ENCODE measurements at regions not wholly inside any gene's neighbourhood (a gene's known extent, or its start where the extent isn't known, plus 50 kb on each side); places are given as distances from the start of the nearest gene placed in this dataset.

GRCh38 chr16:64513871-64514270 is 608.0 kb downstream of the CDH11 start:
- H3K4me2 ChIP-seq (ENCODE audit: insufficient read depth, insufficient read length, low read length): no peak overlapping the region
- no peak overlapping the region for H2BK15ac ChIP-seq (ENCODE audit: low read depth, low read length)
- H3K4ac ChIP-seq (ENCODE audit: low read depth, low read length): no peak overlapping the region
- no peaks in the 10 kb centered on the region for H3K79me1 ChIP-seq (ENCODE audit: insufficient read depth, low read depth, low read length, poor library complexity, severe bottlenecking)
- H3K56ac ChIP-seq (ENCODE audit: insufficient read length, low read depth, low read length): no peak overlapping the region
- peaks cover 2 to 4% of the 10 kb centered on the region in 2 experiments; a peak in 3 of 5 replicates for H3K9me3 Mint-ChIP-seq
- H4K5ac ChIP-seq (ENCODE audit: insufficient read length, low read depth, low read length): no peak overlapping the region
- no peaks in the 10 kb centered on the region for H3K4me1 ChIP-seq (ENCODE audit: insufficient read depth, low read length)
- no peaks in the 10 kb centered on the region for H3K23me2 ChIP-seq (ENCODE audit: insufficient read length, low read depth, low read length, poor library complexity, severe bottlenecking)
- no peak overlapping the region for H3K4me3 Mint-ChIP-seq
- no peak overlapping the region for H4K91ac ChIP-seq (ENCODE audit: insufficient read length, low read depth, low read length)
- H3K27ac Mint-ChIP-seq: no peak overlapping the region
- no peaks in the 10 kb centered on the region for H3K4me1 Mint-ChIP-seq
- H2AK5ac ChIP-seq (ENCODE audit: insufficient read length, low read length): no peak overlapping the region
- no peak overlapping the region for H2BK12ac ChIP-seq (ENCODE audit: insufficient read length, low read depth, low read length)
- H4K8ac ChIP-seq (replicated peaks; ENCODE audit: insufficient read length, low read depth, low read length): no peak overlapping the region
- no peak overlapping the region for H3T11ph ChIP-seq (ENCODE audit: low read length)
- no peak overlapping the region for H2BK5ac ChIP-seq (ENCODE audit: insufficient read length, low read length)
- H3K27me3 Mint-ChIP-seq (ENCODE audit: low read depth): no peaks in the 10 kb centered on the region
- no peak overlapping the region for H2BK120ac ChIP-seq (ENCODE audit: low read depth, low read length, poor library complexity, severe bottlenecking)
- H3K36me3 Mint-ChIP-seq (ENCODE audit: insufficient read depth in 1 of 3, low read depth in 3 of 3): no peaks in the 10 kb centered on the region
- no peaks in the 10 kb centered on the region for H4K20me1 ChIP-seq (ENCODE audit: control insufficient read depth, insufficient read depth, insufficient read length)
- no peak overlapping the region for H2BK20ac ChIP-seq (ENCODE audit: low read depth, low read length, poor library complexity, severe bottlenecking)
- no peak overlapping the region for H3K23ac ChIP-seq (ENCODE audit: insufficient read length, low read depth, low read length)
- H3K9me3 ChIP-seq (ENCODE audit: control insufficient read depth, low read depth, low read length): no peaks in the 10 kb centered on the region
- no peak overlapping the region for H3K9ac ChIP-seq (ENCODE audit: extremely low read depth, insufficient read length, low read length)
- H3K14ac ChIP-seq (ENCODE audit: insufficient read depth, low read length): no peak overlapping the region
- no peaks in the 10 kb centered on the region for H3K79me2 ChIP-seq (ENCODE audit: insufficient read depth, low read length)
- H2AFZ ChIP-seq (ENCODE audit: low read length): no peak overlapping the region
- no peak for DNase-seq
- TF ChIP-seq CTCF (conservative IDR thresholded peaks at IDR 0.05): no peak
- WGBS (ENCODE audit: extremely low coverage, insufficient read length, low lambda C conversion rate): no CpG with 5 or more reads among the region's 2 CpGs
- no peak overlapping the region for H3K18ac ChIP-seq (ENCODE audit: insufficient read length, low read depth, low read length)
- H3K27ac ChIP-seq (ENCODE audit: insufficient read length, low read depth, low read length): no peak overlapping the region
- H3K27me3 ChIP-seq (ENCODE audit: insufficient read depth, low read length): no peaks in the 10 kb centered on the region

Measured in H9 (cell line).